GM12878 (cell line): ENCODE measurements at regions not wholly inside any gene's neighbourhood (a gene's known extent, or its start where the extent isn't known, plus 50 kb on each side); places are given as distances from the start of the nearest gene placed in this dataset.

Experiments used
- ATAC-seq: fragments of 200-7000 bp; cut with Tn5 transposase; 3 replicates; pipeline ENCODE4 v1.9.1; 2020; ENCODE audit warnings: mild to moderate bottlenecking, moderate library complexity
- BruUV-seq: library from RNA; stranded (reverse); fragments of 400-500 nt; replicated peaks from 2 replicates; lab custom pipeline; 2021; lab: Mats Ljungman, UMichigan
- CTCF ChIA-PET: fragments of 300-600 bp; sonication (Branson Sonifier 250); formaldehyde crosslinking; extraction: SDS; loops from one replicate; lab custom pipeline; 2021; ENCODE audit warnings: inconsistent platforms; lab: Yijun Ruan, JAX
- POLR2A ChIA-PET: fragments of 350-600 bp; formaldehyde crosslinking; extraction: SDS; loops from one replicate; lab custom pipeline; 2021; ENCODE audit warnings: inconsistent platforms; lab: Charles Lee
- RAD21 ChIA-PET: fragments of 300-600 bp; sonication (Branson Sonifier 250); formaldehyde crosslinking; loops from one replicate; lab custom pipeline; 2023; ENCODE audit warnings: antibody characterized with exemption; ENCODE audit not compliant: unreplicated experiment; lab: Charles Lee
- SMC1A ChIA-PET: fragments of 300-600 bp; sonication (Branson Sonifier 250); formaldehyde crosslinking; loops from one replicate; lab custom pipeline; 2023; ENCODE audit not compliant: unreplicated experiment, uncharacterized antibody; lab: Charles Lee
- DNase-seq: peaks from one replicate; pipeline ENCODE4 v3.0.0-alpha.2; 2011; ENCODE audit warnings: low read depth, low spot score
- FAIRE-seq: peaks from 3 replicates; lab custom pipeline; 2011; peaks lifted over from hg19 to GRCh38; lab: Jason Lieb, UNC
- H2AFZ ChIP-seq: 2 replicates; pipeline ENCODE4 v1.6.0; 2011; ENCODE audit warnings: low read depth, low read length, control low read depth; ENCODE audit not compliant: control insufficient read depth
- H3K27ac ChIP-seq: 2 replicates; pipeline ENCODE4 v1.5.1; 2011; ENCODE audit warnings: control low read depth; ENCODE audit not compliant: control insufficient read depth, insufficient read depth
- H3K27me3 ChIP-seq, 2 experiments: replicated peaks in 1 of 2; 2 replicates each; pipeline versions ENCODE4 v1.6.0 to v1.6.1; 2011; ENCODE audit warnings: low read length in 1 of 2; ENCODE audit not compliant: control insufficient read depth in 2 of 2, insufficient read depth in 2 of 2
- H3K36me3 ChIP-seq, 2 experiments: 2 replicates each; pipeline ENCODE4 v1.5.1; 2011; ENCODE audit warnings: low read length in 1 of 2; ENCODE audit not compliant: control insufficient read depth in 2 of 2, insufficient read depth in 2 of 2
- H3K4me1 ChIP-seq: 2 replicates; pipeline ENCODE4 v1.6.1; 2011; ENCODE audit warnings: mild to moderate bottlenecking, low read length, moderate library complexity, mixed read lengths; ENCODE audit not compliant: control insufficient read depth, insufficient read depth
- H3K4me2 ChIP-seq: 2 replicates; pipeline ENCODE4 v1.6.0; 2011; ENCODE audit warnings: control low read depth; ENCODE audit not compliant: control insufficient read depth, insufficient read depth
- H3K4me3 ChIP-seq: fragments of 200-600 bp; sonication (generic); 2 replicates; pipeline ENCODE4 v1.5.1; 2016
- H3K79me2 ChIP-seq: 2 replicates; pipeline ENCODE4 v1.6.0; 2011; ENCODE audit warnings: low read length; ENCODE audit not compliant: control insufficient read depth, insufficient read depth
- H3K9ac ChIP-seq: 2 replicates; pipeline ENCODE4 v1.8.0; 2011; ENCODE audit warnings: low read length, control low read depth, mixed read lengths; ENCODE audit not compliant: control insufficient read depth, insufficient read depth
- H3K9me3 ChIP-seq: replicated peaks from 3 replicates; pipeline ENCODE4 v1.5.1; 2011; ENCODE audit warnings: mild to moderate bottlenecking, low read length; ENCODE audit not compliant: control insufficient read depth, insufficient read depth
- H4K20me1 ChIP-seq: 2 replicates; pipeline ENCODE4 v1.6.0; 2011; ENCODE audit not compliant: control insufficient read depth, insufficient read depth
- EP300 ChIP-seq, 2 experiments: fragments of 150-350 bp in 1 of 2; IDR thresholded peaks; 2 replicates each; pipeline ENCODE4 v1.6.1; 2011 to 2012; ENCODE audit warnings: low read depth in 2 of 2, low read length in 2 of 2, borderline replicate concordance in 1 of 2, improper control_type of control experiment in 1 of 2, inconsistent platforms in 1 of 2; ENCODE audit not compliant: control insufficient read depth in 1 of 2
- FOXK2 ChIP-seq: fragments of 450-650 bp; IDR thresholded peaks from 2 replicates; pipeline ENCODE4 v1.6.1; 2017; ENCODE audit warnings: mild to moderate bottlenecking, moderate library complexity
- GATAD2B ChIP-seq: fragments of 450-650 bp; conservative IDR thresholded peaks from 2 replicates; pipeline ENCODE4 v1.6.1; 2017; ENCODE audit warnings: low read depth, mild to moderate bottlenecking, moderate library complexity
- SMC3 ChIP-seq: IDR thresholded peaks from 2 replicates; pipeline ENCODE4 v1.6.1; 2011; ENCODE audit warnings: low read length, improper control_type of control experiment, borderline replicate concordance
- SUZ12 ChIP-seq: fragments of 200-600 bp; sonication (generic); IDR thresholded peaks from one replicate; pipeline ENCODE4 v1.6.1; 2018; ENCODE audit warnings: antibody characterized with exemption, mild to moderate bottlenecking; ENCODE audit not compliant: unreplicated experiment
- TCF7 ChIP-seq: IDR thresholded peaks from 2 replicates; pipeline ENCODE4 v1.6.1; 2014; ENCODE audit warnings: antibody characterized with exemption, borderline replicate concordance
- ZNF384 ChIP-seq: IDR thresholded peaks from 2 replicates; pipeline ENCODE4 v1.6.1; 2012; ENCODE audit warnings: low read depth, mild to moderate bottlenecking, low read length, improper control_type of control experiment, borderline replicate concordance
- ZNF592 ChIP-seq: fragments of 450-650 bp; IDR thresholded peaks from 2 replicates; pipeline ENCODE4 v1.6.1; 2017; ENCODE audit warnings: mild to moderate bottlenecking, moderate library complexity
- ZSCAN29 ChIP-seq: fragments of 450-650 bp; IDR thresholded peaks from 2 replicates; pipeline ENCODE4 v1.6.1; 2017; ENCODE audit warnings: mild to moderate bottlenecking, moderate library complexity
- whole genome bisulfite sequencing: methylation state at CpG from one replicate; pipeline ENCODE4 v1.1.6; 2016; ENCODE audit warnings: low lambda C conversion rate; ENCODE audit not compliant: insufficient replicate concordance, insufficient coverage; ENCODE audit errors: missing lambda C conversion rate; 5-methylcytosine and 5-hydroxymethylcytosine counted together
- in situ Hi-C: fragments of 300-500 bp; cut with MboI; formaldehyde crosslinking; loops from 9 replicates; pipeline ENCODE4 v1.14.3; 2018; ENCODE audit warnings: mixed read lengths
- intact Hi-C: fragments of 100-400 bp; cut with micrococcal nuclease; formaldehyde crosslinking; loops from one replicate; pipeline ENCODE4 v1.14.2; 2022; ENCODE audit not compliant: unreplicated experiment
- TF ChIP-seq, protein P1 (sequence below): IDR thresholded peaks from 2 replicates; pipeline ENCODE4 v1.6.1; 2012; ENCODE audit warnings: improper control_type of control experiment, low read depth, low read length; ENCODE audit not compliant: insufficient replicate concordance
- TF ChIP-seq, protein P2 (sequence below): fragments of 450-650 bp; IDR thresholded peaks from 2 replicates; pipeline ENCODE4 v1.6.1; 2017; ENCODE audit warnings: mild to moderate bottlenecking

GRCh38 chr7:139168479-139168878 lies 59.0 kb upstream of the ZC3HAV1 start:
- no peak for TF ChIP-seq ZNF592
- TF ChIP-seq ZSCAN29, result no peak
- TF ChIP-seq, protein P1, sequence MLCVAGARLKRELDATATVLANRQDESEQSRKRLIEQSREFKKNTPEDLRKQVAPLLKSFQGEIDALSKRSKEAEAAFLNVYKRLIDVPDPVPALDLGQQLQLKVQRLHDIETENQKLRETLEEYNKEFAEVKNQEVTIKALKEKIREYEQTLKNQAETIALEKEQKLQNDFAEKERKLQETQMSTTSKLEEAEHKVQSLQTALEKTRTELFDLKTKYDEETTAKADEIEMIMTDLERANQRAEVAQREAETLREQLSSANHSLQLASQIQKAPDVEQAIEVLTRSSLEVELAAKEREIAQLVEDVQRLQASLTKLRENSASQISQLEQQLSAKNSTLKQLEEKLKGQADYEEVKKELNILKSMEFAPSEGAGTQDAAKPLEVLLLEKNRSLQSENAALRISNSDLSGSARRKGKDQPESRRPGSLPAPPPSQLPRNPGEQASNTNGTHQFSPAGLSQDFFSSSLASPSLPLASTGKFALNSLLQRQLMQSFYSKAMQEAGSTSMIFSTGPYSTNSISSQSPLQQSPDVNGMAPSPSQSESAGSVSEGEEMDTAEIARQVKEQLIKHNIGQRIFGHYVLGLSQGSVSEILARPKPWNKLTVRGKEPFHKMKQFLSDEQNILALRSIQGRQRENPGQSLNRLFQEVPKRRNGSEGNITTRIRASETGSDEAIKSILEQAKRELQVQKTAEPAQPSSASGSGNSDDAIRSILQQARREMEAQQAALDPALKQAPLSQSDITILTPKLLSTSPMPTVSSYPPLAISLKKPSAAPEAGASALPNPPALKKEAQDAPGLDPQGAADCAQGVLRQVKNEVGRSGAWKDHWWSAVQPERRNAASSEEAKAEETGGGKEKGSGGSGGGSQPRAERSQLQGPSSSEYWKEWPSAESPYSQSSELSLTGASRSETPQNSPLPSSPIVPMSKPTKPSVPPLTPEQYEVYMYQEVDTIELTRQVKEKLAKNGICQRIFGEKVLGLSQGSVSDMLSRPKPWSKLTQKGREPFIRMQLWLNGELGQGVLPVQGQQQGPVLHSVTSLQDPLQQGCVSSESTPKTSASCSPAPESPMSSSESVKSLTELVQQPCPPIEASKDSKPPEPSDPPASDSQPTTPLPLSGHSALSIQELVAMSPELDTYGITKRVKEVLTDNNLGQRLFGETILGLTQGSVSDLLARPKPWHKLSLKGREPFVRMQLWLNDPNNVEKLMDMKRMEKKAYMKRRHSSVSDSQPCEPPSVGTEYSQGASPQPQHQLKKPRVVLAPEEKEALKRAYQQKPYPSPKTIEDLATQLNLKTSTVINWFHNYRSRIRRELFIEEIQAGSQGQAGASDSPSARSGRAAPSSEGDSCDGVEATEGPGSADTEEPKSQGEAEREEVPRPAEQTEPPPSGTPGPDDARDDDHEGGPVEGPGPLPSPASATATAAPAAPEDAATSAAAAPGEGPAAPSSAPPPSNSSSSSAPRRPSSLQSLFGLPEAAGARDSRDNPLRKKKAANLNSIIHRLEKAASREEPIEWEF, result no peak
- TF ChIP-seq GATAD2B, result no peak
- TF ChIP-seq TCF7, result no peak
- no peak for TF ChIP-seq SMC3
- TF ChIP-seq EP300 (IDR thresholded peaks at IDR 0.05; ENCODE audit: borderline replicate concordance in 1 of 2, control insufficient read depth in 1 of 2, low read depth in 2 of 2, low read length in 2 of 2), result no peak
- TF ChIP-seq SUZ12, result no peak
- TF ChIP-seq ZNF384, result no peak
- TF ChIP-seq FOXK2, result no peak
- TF ChIP-seq, protein P2, sequence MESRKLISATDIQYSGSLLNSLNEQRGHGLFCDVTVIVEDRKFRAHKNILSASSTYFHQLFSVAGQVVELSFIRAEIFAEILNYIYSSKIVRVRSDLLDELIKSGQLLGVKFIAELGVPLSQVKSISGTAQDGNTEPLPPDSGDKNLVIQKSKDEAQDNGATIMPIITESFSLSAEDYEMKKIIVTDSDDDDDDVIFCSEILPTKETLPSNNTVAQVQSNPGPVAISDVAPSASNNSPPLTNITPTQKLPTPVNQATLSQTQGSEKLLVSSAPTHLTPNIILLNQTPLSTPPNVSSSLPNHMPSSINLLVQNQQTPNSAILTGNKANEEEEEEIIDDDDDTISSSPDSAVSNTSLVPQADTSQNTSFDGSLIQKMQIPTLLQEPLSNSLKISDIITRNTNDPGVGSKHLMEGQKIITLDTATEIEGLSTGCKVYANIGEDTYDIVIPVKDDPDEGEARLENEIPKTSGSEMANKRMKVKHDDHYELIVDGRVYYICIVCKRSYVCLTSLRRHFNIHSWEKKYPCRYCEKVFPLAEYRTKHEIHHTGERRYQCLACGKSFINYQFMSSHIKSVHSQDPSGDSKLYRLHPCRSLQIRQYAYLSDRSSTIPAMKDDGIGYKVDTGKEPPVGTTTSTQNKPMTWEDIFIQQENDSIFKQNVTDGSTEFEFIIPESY, result no peak
- H3K27me3 ChIP-seq, result no peaks in the 10 kb centered on the region
- no peak overlapping the region for H2AFZ ChIP-seq
- H3K4me1 ChIP-seq, result no peaks in the 10 kb centered on the region
- no peaks in the 10 kb centered on the region for H3K36me3 ChIP-seq
- H3K4me3 ChIP-seq, result no peak overlapping the region
- no peaks in the 10 kb centered on the region for H3K79me2 ChIP-seq
- WGBS, result 94% methylated on average over 3 of the region's 3 CpGs
- ChIA-PET POLR2A (no interaction called here), SMC1A (interaction anchor here (0.6 to 1.8 kb wide), 2 partner anchors 16 to 49 kb away, joined by 3 to 6 read pairs; no protein-coding TSS in a partner anchor), CTCF (interaction anchor here (1.3 kb wide), 1 partner anchor 151 kb away, joined by 3 read pairs; no protein-coding TSS in a partner anchor), RAD21 (no interaction called here)
- intact Hi-C loops, result no loop called here
- no peaks in the 10 kb centered on the region for H4K20me1 ChIP-seq
- DNase-seq, result no peak
- H3K9me3 ChIP-seq, result no peaks in the 10 kb centered on the region
- in situ Hi-C loops, result no loop called here
- H3K9ac ChIP-seq, result no peak overlapping the region
- BruUV-seq, result no TSS peak
- ATAC-seq, result no peak
- H3K4me2 ChIP-seq, result no peak overlapping the region
- no peak for FAIRE-seq
- H3K27ac ChIP-seq, result no peak overlapping the region
